Osteoblast (primary cell): ENCODE measurements at regions not wholly inside any gene's neighbourhood (a gene's known extent, or its start where the extent isn't known, plus 50 kb on each side); places are given as distances from the start of the nearest gene placed in this dataset.

Source experiments
- DNase-seq: peaks from one replicate; pipeline ENCODE4 v3.0.0; 2011; ENCODE audit warnings: low spot score, mixed read lengths; ENCODE audit not compliant: insufficient read length; ENCODE audit errors: missing footprints
- H2AFZ ChIP-seq: 2 replicates; pipeline ENCODE4 v1.6.0; 2011; ENCODE audit warnings: mild to moderate bottlenecking, low read length
- H3K27ac ChIP-seq: 2 replicates; pipeline ENCODE4 v1.5.1; 2011; ENCODE audit warnings: mild to moderate bottlenecking, low read depth, low read length, moderate library complexity
- H3K27me3 ChIP-seq: 2 replicates; pipeline ENCODE4 v1.6.0; 2012; ENCODE audit warnings: mild to moderate bottlenecking, control low read depth, inconsistent platforms, low read length, moderate library complexity; ENCODE audit not compliant: insufficient read depth
- H3K36me3 ChIP-seq: 2 replicates; pipeline ENCODE4 v1.5.1; 2011; ENCODE audit warnings: mild to moderate bottlenecking, low read length, control low read depth, moderate library complexity; ENCODE audit not compliant: insufficient read depth
- H3K4me1 ChIP-seq: 2 replicates; pipeline ENCODE4 v1.5.1; 2011; ENCODE audit warnings: mild to moderate bottlenecking, low read length, control low read depth, moderate library complexity; ENCODE audit not compliant: insufficient read depth
- H3K4me2 ChIP-seq: 2 replicates; pipeline ENCODE4 v1.6.0; 2011; ENCODE audit warnings: mild to moderate bottlenecking, low read length; ENCODE audit not compliant: insufficient read depth
- H3K4me3 ChIP-seq: fragments of 200-600 bp; sonication (generic); 3 replicates; pipeline ENCODE4 v1.5.1; 2012; ENCODE audit warnings: mild to moderate bottlenecking, low read length, inconsistent platforms; ENCODE audit not compliant: insufficient read depth
- H3K79me2 ChIP-seq: 2 replicates; pipeline ENCODE4 v1.6.0; 2012; ENCODE audit warnings: mild to moderate bottlenecking, low read length, control low read depth, inconsistent platforms; ENCODE audit not compliant: insufficient read depth
- H3K9me3 ChIP-seq: 2 replicates; pipeline ENCODE4 v1.5.1; 2011; ENCODE audit warnings: low read depth, low read length, control low read depth
- H4K20me1 ChIP-seq: 2 replicates; pipeline ENCODE4 v1.6.0; 2012; ENCODE audit warnings: mild to moderate bottlenecking, low read length, control low read depth; ENCODE audit not compliant: insufficient read depth
- CTCF ChIP-seq: IDR thresholded peaks from 2 replicates; pipeline ENCODE4 v1.5.1; 2011; ENCODE audit warnings: mild to moderate bottlenecking, low read depth, low read length, moderate library complexity; ENCODE audit errors: extremely low read depth

- DNase-seq: no peak
- Histone ChIP-seq H3K4me2 (no peak overlapping the region), H3K4me3 (no peak overlapping the region), H3K9me3 (no peaks in the 10 kb centered on the region), H2AFZ (no peak overlapping the region), H3K4me1 (peaks cover 2% of the 10 kb centered on the region), H4K20me1 (no peaks in the 10 kb centered on the region), H3K27ac (no peak overlapping the region), H3K79me2 (no peaks in the 10 kb centered on the region), H3K36me3 (no peaks in the 10 kb centered on the region), H3K27me3 (no peaks in the 10 kb centered on the region)
- no peak for TF ChIP-seq CTCF
Measured at GRCh38 chr6:54776891-54777290, 69.7 kb upstream of the FAM83B start.

- H3K36me3 ChIP-seq: no peaks in the 10 kb centered on the region
- no peak overlapping the region for H3K4me2 ChIP-seq
- peaks cover 2% of the 10 kb centered on the region for H3K4me1 ChIP-seq
- no peak overlapping the region for H2AFZ ChIP-seq
- no peaks in the 10 kb centered on the region for H3K9me3 ChIP-seq
- no peaks in the 10 kb centered on the region for H3K79me2 ChIP-seq
- no peak overlapping the region for H3K27ac ChIP-seq
- H4K20me1 ChIP-seq: no peaks in the 10 kb centered on the region
- no peak overlapping the region for H3K4me3 ChIP-seq
- H3K27me3 ChIP-seq: no peaks in the 10 kb centered on the region
- no peak for DNase-seq
- no peak for TF ChIP-seq CTCF
Measured at GRCh38 chr6:54778731-54779130, 67.8 kb upstream of the FAM83B start.

- DNase-seq: no peak
- Histone ChIP-seq H3K27ac (no peak overlapping the region), H3K4me3 (peak overlapping the region; percentile 20), H3K27me3 (no peaks in the 10 kb centered on the region), H3K9me3 (no peaks in the 10 kb centered on the region), H2AFZ (peak overlapping the region; percentile 53), H4K20me1 (no peaks in the 10 kb centered on the region), H3K4me2 (peak overlapping the region; percentile 60), H3K4me1 (no peaks in the 10 kb centered on the region), H3K79me2 (no peaks in the 10 kb centered on the region), H3K36me3 (no peaks in the 10 kb centered on the region)
- no peak for TF ChIP-seq CTCF
Measured at GRCh38 chr6:54784011-54784410, 62.6 kb upstream of the FAM83B start.

GRCh38 chr6:54786154-54786553 lies 60.4 kb upstream of the FAM83B start:
- no peak for DNase-seq
- no peak overlapping the region for H3K4me3 ChIP-seq
- H3K79me2 ChIP-seq: no peaks in the 10 kb centered on the region
- H2AFZ ChIP-seq: no peak overlapping the region
- no peaks in the 10 kb centered on the region for H3K9me3 ChIP-seq
- TF ChIP-seq CTCF: no peak
- H3K4me2 ChIP-seq: no peak overlapping the region
- H3K27ac ChIP-seq: no peak overlapping the region
- H3K36me3 ChIP-seq: no peaks in the 10 kb centered on the region
- H3K4me1 ChIP-seq: no peaks in the 10 kb centered on the region
- no peaks in the 10 kb centered on the region for H3K27me3 ChIP-seq
- H4K20me1 ChIP-seq: no peaks in the 10 kb centered on the region
